Thoracic aorta (tissue), 2 donors: ENCODE measurements at regions not wholly inside any gene's neighbourhood (a gene's known extent, or its start where the extent isn't known, plus 50 kb on each side); places are given as distances from the start of the nearest gene placed in this dataset.

Source experiments
- ATAC-seq: fragments of 150-250 bp; one replicate; pipeline ENCODE4 v1.8.0; 2017; ENCODE audit warnings: low read depth; ENCODE audit not compliant: insufficient number of reproducible peaks, low FRiP score
- DNase-seq: peaks from one replicate; pipeline ENCODE4 v3.0.0-alpha.2; 2020; ENCODE audit warnings: low spot score
- H3K27ac ChIP-seq, 2 donors: fragments of 200-600 bp; sonication (generic); 1 replicate in 1 of 2; 2 replicates in 1 of 2; pipeline ENCODE4 v1.5.1; 2016; ENCODE audit warnings: mild to moderate bottlenecking in 2 of 2, moderate library complexity in 2 of 2
- H3K27me3 ChIP-seq: fragments of 200-600 bp; sonication (generic); replicated peaks from 2 replicates; pipeline ENCODE4 v1.6.0; 2016; ENCODE audit warnings: mild to moderate bottlenecking; ENCODE audit not compliant: insufficient read depth
- H3K36me3 ChIP-seq: fragments of 200-600 bp; sonication (generic); one replicate; pipeline ENCODE4 v1.5.1; 2016
- H3K4me1 ChIP-seq, 2 donors: fragments of 200-600 bp; sonication (generic); 1 replicate in 1 of 2; 2 replicates in 1 of 2; pipeline versions ENCODE4 v1.5.1 to v1.6.0; 2016; ENCODE audit warnings: low read depth in 2 of 2, mild to moderate bottlenecking in 1 of 2; ENCODE audit not compliant: control insufficient read depth in 1 of 2
- H3K4me3 ChIP-seq: fragments of 200-600 bp; sonication (generic); 2 replicates; pipeline ENCODE4 v1.5.1; 2016; ENCODE audit warnings: mild to moderate bottlenecking
- H3K9me3 ChIP-seq: fragments of 200-600 bp; sonication (generic); 2 replicates; pipeline ENCODE4 v1.5.1; 2016
- TF ChIP-seq, protein P1 (sequence below): fragments of 200-600 bp; sonication (generic); IDR thresholded peaks from one replicate; pipeline ENCODE4 v1.5.1; 2019; ENCODE audit warnings: antibody characterized with exemption

DNA sequence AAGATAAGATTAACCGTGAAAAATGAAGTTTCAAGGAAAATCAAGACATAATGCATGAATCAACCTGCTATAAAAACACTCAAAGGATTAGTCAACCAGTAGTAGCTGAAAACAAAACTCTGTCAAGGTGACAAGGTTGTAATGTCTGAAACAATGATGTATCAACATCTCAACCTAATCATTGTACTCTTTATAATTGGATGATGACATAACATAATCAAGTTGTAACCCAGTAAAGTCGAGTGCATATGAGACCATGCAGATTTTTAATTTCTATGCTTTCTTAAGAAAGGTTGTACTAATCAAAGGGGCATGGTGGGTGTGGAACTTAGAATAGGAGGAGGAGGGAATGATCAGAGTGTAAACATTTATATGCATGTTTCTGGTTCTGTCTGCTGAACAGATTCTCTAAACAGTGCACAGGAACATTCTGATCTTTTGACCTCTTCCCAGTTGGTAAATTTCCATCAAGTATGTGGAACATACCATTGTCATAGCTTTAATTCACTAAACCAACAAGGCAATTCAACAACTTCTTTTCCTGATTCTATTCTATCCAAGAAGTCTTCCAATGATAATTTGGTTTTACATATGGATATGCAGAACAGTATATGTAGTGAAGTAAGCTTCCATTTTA, 253.7 kb downstream of the TTC6 start:
- Histone ChIP-seq H3K27me3 (no peaks in the 10 kb centered on the region), H3K9me3 (no peaks in the 10 kb centered on the region), H3K36me3 (no peaks in the 10 kb centered on the region), H3K4me3 (no peak overlapping the region), H3K27ac (no peak overlapping the region), H3K4me1 (no peaks in the 10 kb centered on the region)
- TF ChIP-seq, protein P1, sequence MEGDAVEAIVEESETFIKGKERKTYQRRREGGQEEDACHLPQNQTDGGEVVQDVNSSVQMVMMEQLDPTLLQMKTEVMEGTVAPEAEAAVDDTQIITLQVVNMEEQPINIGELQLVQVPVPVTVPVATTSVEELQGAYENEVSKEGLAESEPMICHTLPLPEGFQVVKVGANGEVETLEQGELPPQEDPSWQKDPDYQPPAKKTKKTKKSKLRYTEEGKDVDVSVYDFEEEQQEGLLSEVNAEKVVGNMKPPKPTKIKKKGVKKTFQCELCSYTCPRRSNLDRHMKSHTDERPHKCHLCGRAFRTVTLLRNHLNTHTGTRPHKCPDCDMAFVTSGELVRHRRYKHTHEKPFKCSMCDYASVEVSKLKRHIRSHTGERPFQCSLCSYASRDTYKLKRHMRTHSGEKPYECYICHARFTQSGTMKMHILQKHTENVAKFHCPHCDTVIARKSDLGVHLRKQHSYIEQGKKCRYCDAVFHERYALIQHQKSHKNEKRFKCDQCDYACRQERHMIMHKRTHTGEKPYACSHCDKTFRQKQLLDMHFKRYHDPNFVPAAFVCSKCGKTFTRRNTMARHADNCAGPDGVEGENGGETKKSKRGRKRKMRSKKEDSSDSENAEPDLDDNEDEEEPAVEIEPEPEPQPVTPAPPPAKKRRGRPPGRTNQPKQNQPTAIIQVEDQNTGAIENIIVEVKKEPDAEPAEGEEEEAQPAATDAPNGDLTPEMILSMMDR = no peak
- DNase-seq = no peak
- ATAC-seq = no peak

DNA sequence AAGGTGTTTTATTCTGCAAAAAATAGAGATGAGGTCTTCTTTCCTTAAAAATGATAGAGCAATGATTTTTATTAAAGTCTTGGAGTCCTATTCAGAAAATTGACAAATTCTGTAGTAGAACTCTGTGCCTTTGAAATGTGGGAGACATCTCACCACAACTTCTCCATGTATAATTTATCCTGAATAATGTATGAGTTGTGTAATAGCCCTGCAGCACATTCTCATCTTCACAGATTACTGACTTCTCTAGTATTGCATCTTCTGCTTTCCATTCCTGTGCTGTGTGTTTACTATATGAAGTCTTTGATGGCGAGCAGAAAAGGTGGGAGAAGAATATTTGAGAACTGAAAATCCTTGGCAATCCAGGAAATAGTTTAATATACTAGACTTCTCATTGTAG, 255.6 kb downstream of the TTC6 start:
- no peaks in the 10 kb centered on the region for H3K36me3 ChIP-seq
- no peak for ATAC-seq
- TF ChIP-seq, protein P1 = no peak
- H3K4me1 ChIP-seq = no peaks in the 10 kb centered on the region
- DNase-seq = no peak
- no peaks in the 10 kb centered on the region for H3K9me3 ChIP-seq
- no peaks in the 10 kb centered on the region for H3K27me3 ChIP-seq
- no peak overlapping the region for H3K4me3 ChIP-seq
- H3K27ac ChIP-seq = no peak overlapping the region

DNA sequence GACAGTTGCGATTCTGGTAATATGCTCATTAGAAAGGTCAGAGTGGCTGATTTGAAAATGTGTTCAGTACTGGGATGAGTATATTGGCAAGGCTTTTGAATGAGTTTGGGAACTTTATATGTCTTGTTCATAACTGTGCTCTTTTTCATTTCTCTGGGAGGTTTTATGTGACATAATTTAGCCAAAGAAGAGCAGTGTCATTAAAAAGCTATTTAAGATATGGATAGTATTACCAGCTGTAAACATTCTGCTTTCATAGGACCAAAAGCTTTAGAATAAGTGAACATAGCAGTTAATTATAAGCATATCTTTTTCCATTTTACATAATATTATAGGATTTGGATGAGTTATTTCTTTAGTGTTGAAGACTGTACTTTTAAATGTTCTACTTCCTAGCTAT, 260.4 kb downstream of the TTC6 start:
- H3K27ac ChIP-seq = no peak overlapping the region
- H3K4me1 ChIP-seq = no peaks in the 10 kb centered on the region
- H3K4me3 ChIP-seq = no peak overlapping the region
- no peak for DNase-seq
- H3K9me3 ChIP-seq = no peaks in the 10 kb centered on the region
- TF ChIP-seq, protein P1 = no peak
- H3K27me3 ChIP-seq = no peaks in the 10 kb centered on the region
- no peaks in the 10 kb centered on the region for H3K36me3 ChIP-seq
- no peak for ATAC-seq

DNA sequence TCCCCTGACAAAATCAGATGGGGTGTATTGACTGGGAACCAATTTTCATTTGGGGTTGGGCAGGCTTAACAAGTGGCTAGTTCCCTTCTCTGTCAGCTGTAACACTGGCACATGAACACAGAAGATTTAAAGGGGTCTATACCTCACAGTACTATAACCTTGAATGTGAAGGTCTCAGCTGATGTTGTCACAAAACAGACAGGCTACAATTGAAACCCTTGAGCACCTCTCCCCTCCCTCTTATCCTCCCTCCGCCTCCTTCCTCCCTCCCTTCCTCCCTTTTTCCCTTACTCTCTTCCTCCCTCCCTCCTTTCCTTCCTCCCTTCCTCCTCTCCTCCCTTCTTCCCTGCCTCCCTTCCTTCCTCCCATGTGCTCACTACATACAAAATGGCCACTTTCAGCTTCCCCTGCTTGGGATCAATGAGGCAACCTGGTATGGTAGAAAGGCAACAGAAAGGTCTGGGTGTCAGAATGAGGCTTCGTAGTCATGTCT, 262.4 kb downstream of the TTC6 start:
- H3K4me1 ChIP-seq = no peaks in the 10 kb centered on the region
- no peaks in the 10 kb centered on the region for H3K36me3 ChIP-seq
- H3K4me3 ChIP-seq = no peak overlapping the region
- DNase-seq = no peak
- H3K27me3 ChIP-seq = no peaks in the 10 kb centered on the region
- no peak for ATAC-seq
- no peaks in the 10 kb centered on the region for H3K9me3 ChIP-seq
- TF ChIP-seq, protein P1 = no peak
- no peak overlapping the region for H3K27ac ChIP-seq

DNA sequence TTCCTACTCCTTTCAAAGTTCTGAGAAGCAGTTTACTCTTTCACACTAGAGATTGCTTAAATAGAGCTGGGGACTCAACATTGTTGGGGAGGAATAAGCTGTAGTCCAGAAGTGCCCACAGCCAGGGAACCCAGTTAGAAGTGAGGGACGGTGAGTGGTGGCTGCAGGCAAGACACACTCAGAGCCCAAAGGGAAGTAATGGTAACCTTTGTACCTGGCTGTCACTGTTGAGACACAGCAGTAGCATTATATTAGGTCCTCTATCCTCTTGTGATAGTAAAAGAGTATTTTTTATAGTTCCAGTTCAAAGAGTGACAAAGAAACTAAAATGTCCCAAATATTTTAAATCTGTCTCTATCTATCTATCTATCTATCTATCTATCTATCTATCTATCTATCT, 263.3 kb downstream of the TTC6 start:
- no peaks in the 10 kb centered on the region for H3K9me3 ChIP-seq
- no peaks in the 10 kb centered on the region for H3K27me3 ChIP-seq
- H3K36me3 ChIP-seq = no peaks in the 10 kb centered on the region
- TF ChIP-seq, protein P1 = no peak
- DNase-seq (no peak), ATAC-seq (no peak)
- H3K27ac ChIP-seq = no peak overlapping the region
- H3K4me3 ChIP-seq = no peak overlapping the region
- no peaks in the 10 kb centered on the region for H3K4me1 ChIP-seq
